ENCODE measurements at regions not wholly inside any gene's neighbourhood (a gene's known extent, or its start where the extent isn't known, plus 50 kb on each side); places are given as distances from the start of the nearest gene placed in this dataset.
"Not testable (repeated sequence)": the region's sequence is repeated elsewhere in the genome, so short reads cannot be mapped to it uniquely, and the experiment has no call there.

DNA sequence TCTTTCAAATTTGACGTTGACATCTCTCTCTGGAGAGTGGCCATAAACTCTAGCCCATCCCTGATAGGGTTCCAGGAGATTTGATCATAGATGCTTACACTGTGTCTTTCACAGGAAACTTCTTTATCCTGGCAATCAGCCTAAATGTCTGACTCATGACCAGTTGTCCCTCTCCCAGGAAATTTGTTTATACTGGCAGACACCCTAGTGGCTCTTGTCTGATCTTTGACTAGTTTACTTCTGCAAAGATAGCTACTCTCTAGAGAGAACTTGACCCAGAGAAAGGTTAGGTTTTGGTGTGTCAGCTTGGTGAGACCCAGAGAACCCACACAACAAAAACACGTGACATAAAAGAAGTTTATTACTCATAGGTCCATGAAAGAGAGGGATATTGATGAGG lies 509.8 kb downstream of the CENPC start:
- DNase-seq, result no peak

DNA sequence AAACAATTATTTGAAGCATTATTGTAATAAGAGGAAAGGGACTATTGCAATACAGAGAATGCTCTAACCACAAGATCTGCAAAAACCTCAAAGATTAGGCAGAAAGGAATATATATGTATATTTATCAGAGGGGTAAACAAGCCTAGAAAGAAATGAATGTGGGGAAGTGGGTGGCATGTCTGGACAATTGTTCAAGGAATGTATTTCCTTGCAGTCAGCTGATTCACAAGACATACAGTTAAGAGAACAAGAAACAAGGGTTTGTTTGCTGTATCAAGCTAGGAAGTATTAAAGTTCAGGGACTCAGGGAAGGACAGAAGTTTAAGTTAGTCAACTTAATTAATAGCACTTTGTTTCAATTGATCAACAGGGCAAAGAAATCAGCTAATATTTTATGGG lies 514.7 kb downstream of the CENPC start:
- no peak for DNase-seq

- DNase-seq, result no peak
These were observed 524.9 kb downstream of the CENPC start for GRCh38 chr4:67020438-67020797.

GRCh38 chr4:67019686-67020437 lies 525.4 kb downstream of the CENPC start:
- no peak for DNase-seq

DNA sequence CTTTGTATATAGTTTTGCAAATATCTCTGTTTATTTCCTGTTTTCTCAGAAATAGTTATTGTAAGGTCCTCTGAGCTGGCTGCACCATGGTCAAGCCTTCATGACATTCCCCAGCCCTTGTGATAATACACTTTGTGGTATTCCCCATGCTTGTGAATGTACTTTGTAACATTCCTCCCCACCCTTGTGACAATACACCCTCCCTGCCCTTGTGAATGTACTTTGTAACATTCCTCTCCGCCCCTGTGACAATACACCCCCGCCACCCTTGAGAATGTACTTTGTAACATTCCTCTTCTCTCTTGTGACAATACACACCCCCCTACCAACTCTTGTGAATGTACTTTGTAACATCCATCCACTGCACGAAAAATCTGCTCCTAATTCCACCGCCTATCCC lies 530.7 kb downstream of the CENPC start:
- no peak for DNase-seq

- no peak for DNase-seq
These were observed 538.5 kb downstream of the CENPC start for GRCh38 chr4:67006791-67007190.

GRCh38 chr4:66991521-66991920 lies 553.8 kb downstream of the CENPC start:
- no peak for DNase-seq

DNA sequence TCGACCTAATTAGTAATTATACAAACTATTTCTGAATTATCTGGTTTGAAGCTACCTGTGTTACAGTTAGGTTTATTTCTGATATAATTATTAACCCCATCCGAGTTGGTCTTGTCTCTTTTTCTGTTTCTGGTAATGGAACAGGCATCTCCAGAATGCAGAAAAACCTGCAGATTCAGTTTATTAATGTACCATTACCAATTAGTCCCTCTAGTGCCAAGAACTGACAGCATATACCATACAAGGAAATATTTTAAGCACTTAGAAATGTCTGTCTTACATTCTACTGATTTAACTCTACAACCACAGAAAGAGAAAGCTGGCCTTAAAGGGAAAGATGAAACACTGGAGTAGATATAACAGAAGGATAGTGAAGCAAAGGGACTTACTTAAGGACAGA lies 570.6 kb downstream of the CENPC start:
- no peak for DNase-seq

- DNase-seq, result no peak
These were observed 573.2 kb downstream of the CENPC start for GRCh38 chr4:66972087-66972486.

DNA sequence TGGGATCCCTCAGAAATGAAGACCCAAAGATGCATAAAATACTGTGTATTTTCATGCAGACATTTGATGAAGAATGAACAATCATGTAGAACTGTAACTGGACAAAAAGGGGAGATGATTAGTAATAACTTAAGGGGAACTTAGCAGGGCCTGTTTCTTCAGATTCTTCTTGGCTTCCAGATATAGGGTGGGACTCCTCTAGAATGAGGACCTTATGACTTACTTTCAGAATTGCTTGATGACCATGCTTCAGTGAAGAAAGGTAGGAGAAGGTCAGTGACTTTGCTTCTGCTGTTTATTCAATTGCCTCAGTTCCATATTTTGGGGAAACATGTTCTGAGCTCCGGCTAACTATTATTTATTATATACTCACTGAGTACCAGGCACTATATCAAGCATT lies 580.8 kb downstream of the CENPC start:
- no peak for DNase-seq

DNA sequence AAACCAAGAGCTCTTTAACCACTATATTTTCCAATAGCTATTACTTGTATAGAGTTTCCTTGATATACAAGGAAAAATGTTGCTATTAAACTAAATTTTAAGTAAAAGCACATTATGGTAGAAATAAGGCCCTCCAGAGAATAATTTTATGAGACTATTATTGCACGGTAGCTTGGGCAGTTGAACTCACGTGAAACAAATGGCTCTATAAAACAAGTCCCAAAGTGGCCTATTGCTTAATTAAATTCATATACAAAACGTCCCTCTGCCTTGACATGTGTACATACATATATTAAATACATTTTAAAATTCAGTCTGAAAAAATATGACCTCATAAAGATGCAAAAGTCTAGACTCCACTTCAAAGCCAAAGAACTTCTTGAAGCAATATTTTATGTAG lies 582.2 kb downstream of the CENPC start:
- no peak for DNase-seq

- no peak for DNase-seq
These were observed 586.1 kb downstream of the CENPC start for GRCh38 chr4:66959207-66959606.

DNA sequence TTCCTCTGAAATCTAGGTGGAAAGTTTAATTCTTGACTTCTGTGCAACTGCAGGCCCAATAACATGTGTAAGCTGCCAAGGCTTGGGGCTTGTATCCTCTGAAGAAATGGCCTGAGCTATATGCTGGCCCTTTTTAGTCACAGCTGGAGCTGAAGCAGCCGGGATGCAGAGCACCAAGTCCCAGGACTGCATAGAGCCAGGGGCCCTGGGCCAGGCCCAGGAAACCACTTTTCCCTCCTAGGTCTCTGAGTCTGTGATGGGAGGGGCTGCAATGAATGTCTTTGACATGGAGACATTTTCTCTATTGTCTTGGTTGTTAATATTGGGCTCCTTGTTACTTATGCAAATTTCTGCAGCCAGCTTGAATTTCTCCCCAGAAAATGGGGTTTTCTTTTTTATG lies 588.5 kb downstream of the CENPC start:
- no peak for DNase-seq

GRCh38 chr4:66956426-66956825 lies 588.9 kb downstream of the CENPC start:
- DNase-seq, result no peak

GRCh38 chr4:66955784-66956183 lies 589.5 kb downstream of the CENPC start:
- DNase-seq, result no peak

DNA sequence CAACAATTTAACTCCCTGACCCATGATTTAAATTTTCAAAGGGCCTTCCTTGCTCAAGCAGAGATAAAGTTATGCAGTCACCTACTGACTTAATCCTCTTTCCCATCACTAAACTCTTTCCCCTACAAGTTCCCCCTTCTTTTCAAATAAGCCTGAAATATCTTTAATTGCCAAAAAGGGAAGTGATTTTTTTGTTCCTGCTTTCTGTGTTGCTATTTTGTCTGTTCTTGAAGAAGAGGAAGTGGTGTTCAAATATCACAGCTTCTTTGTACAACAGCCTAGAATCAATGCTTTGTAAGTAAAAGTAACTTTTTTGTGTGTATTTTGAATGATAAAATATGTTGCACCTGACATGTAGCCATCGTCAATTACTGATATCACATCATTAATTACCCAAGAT lies 595.9 kb downstream of the CENPC start:
- no peak for DNase-seq

DNA sequence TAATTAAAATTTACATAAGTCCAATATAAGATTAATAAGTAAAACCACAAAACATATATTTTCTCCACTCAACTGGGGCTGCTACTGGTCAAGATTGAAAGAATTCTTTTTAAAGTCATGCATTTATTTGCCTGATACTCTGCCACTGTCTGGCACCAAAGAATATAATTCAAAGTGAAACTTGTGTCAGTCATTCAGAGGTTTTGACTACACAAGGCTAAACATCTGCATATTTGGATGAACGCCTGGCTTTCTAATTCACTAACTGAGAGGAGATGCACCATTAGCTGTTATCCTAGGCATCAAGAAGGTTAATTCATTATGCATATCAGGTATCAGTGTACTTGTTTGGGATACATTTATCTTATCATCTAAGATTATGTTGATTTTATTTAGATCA lies 598.5 kb downstream of the CENPC start:
- DNase-seq, result no peak

GRCh38 chr4:66943112-66943511 lies 602.2 kb downstream of the CENPC start:
- no peak for DNase-seq

DNA sequence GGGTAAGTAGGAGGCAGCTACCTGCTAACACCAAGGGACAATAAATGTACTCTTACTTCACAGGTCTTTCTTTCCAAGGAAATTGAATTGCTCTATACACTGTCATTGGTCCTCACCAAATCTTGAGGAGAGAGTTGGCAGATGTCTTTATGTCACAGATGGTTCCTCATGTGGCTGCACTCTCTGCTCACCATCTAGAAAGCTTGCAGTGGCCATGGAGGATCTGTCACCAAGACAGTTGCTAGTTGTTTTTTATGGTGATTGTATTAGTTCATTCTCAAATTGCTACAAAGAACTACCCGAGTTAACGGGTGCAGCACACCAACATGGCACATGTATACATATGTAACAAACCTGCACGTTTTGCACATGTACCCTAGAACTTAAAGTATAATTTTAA lies 613.3 kb downstream of the CENPC start:
- not testable (repeated sequence) for DNase-seq

- no peak for DNase-seq
These were observed 615.1 kb downstream of the CENPC start for GRCh38 chr4:66930206-66930605.

GRCh38 chr4:66929748-66930147 lies 615.6 kb downstream of the CENPC start:
- DNase-seq, result no peak

- not testable (repeated sequence) for DNase-seq
These were observed 616.4 kb downstream of the CENPC start for GRCh38 chr4:66928881-66929280.

DNA sequence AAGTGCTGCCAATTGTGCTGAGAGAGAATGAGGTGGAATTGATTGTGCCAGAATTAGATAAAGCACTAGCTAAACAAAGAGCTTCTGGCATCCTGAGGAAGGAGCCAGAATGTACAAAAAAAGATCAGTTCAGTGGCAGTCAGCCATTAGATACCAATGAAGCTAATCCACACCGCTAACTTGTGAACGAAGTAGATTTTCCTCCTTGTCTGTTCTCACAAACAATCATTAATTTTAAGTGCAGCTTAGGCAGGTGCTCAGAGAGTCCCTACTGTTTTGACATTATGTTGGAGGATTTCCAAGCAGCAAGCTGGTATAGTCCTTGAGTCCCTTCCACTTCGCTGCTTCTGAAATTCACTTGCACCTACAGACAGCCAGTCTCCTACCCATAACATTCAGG lies 617.4 kb downstream of the CENPC start:
- DNase-seq, result no peak

DNA sequence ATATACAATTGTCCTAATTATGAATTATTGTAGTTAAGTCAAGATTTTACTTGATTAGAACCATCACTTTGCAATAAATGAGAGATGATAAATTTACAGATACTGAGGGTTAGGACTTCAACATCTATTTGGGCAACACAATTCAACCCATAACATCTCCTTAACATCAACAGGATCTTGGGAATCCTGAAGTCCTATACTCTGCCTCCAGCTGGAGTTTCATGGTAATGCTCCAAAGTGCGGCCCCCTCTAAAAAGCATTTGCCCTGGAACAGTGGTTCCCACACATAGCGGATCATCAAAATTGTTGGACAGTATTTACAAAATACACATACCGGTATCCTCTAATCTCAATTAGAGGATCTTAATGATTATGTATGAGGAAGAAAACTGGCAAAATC lies 618.6 kb downstream of the CENPC start:
- DNase-seq, result no peak

- DNase-seq, result no peak
These were observed 622.0 kb downstream of the CENPC start for GRCh38 chr4:66923081-66923865.

All from CD4-positive, alpha-beta T cell treated with Interleukin-1 beta for 1 hour (primary cell).